ENCODE measurements at regions not wholly inside any gene's neighbourhood (a gene's known extent, or its start where the extent isn't known, plus 50 kb on each side); places are given as distances from the start of the nearest gene placed in this dataset.

DNA sequence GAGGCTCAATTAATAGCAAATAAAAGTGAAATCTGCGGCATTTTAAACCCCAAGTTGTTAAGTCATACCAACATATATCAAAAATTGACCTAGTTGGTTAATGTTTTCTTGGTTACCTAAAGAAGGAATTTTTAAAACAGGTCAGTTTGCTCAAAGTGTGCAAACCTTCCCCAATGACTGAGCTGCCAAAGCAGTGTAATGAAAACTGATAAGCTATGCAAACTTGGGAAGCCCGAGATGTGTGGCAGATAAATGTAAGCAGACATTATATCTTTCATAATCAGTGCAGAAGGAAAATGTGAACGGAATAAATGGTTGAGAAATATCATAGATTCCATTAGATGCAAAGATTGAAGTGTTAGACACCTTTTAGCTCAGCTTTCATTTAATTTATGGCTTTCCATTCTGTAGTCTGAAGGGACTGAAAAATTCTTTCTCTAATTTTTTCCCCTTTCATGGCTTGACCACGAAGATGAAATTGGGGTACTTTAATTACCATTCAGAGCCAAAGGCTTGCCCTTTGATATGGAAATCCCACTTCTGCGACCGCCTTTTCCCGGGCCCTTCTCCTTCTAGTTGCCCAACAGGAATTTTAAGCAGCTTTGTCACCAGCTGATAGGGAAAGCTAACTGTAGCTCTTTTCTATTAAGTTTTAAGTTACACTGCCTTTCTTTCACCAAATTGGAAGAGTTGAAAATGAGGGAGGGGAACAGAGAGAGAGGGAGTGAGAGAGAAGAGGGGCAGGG lies 306.6 kb upstream of the SOX5 start:
- DNase-seq: no peak

GRCh38 chr12:24252602-24253001 lies 303.1 kb upstream of the SOX5 start:
- no peak for DNase-seq

DNA sequence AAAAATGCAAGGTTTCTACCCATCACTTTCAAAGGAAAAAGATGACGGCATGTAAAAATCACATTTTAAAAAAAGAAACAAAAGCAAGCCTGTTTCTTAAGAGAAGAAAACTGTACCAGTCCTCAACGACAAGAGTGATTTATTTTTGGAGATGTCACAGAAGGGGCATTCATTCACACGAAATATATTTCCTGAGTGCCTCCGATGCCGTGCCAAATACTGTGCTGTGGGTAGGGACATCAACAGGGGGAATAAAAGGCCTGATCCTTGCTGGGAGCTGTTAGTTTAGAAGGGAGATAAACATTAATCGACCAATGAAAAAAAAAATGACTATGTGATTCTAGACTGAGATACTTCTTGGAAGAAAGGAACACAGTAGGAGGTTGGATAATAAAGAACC lies 297.5 kb upstream of the SOX5 start:
- DNase-seq: no peak

DNA sequence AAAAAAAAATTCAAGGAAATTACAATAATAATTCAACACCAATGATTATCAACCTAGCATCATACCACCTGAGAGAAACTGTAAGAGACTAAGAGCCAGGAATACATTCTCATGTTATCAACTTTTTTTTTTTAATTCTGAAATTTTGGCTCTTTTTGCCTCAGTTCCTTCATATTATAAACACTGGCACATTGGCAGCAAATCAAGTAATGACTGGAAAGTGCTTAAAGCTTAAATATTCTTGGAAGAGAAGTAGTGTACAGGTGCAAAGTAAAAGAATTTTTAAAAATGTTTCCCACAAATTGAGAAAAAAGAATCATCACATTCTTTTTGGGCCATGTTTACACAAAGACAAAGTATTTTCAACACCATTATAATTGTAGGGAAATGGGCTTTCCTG lies 296.9 kb upstream of the SOX5 start:
- no peak for DNase-seq

DNA sequence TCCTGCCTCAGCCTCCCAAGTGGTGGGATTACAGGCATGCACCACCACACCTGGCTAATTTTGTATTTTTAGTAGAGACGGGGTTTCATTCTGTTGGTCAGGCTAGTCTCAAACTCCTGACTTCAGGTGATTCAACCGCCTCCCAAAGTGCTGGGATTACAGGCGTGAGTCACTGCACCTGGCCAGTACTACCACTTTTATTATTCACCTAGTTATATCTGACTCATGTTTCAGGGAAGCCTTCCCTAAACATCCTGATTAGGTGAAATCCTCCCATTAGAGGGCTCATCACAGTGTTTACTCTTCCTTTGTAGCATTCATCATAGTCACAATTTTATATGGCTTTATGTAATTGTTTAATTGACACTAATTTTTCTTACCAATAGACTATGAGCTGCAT lies 295.3 kb upstream of the SOX5 start:
- DNase-seq: no peak

DNA sequence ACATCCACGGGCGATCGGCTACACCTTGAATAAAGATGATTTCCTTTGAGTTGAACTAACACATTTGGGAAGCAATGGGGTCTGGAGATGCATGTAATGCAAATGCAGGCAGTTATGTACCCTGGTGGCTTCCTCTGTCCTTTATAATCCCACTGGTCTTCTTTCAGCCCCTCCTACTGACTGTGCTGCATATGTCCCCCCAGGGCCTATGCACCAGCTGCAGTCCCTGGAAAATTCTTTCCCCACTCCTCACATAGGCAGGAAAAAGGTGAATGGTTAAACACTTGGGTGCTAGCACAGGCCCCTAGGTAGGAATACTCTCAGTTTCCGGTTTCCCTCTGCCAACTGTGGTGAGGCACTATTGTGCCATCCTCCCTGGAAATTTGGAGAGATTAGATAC lies 294.8 kb upstream of the SOX5 start:
- DNase-seq: no peak

DNA sequence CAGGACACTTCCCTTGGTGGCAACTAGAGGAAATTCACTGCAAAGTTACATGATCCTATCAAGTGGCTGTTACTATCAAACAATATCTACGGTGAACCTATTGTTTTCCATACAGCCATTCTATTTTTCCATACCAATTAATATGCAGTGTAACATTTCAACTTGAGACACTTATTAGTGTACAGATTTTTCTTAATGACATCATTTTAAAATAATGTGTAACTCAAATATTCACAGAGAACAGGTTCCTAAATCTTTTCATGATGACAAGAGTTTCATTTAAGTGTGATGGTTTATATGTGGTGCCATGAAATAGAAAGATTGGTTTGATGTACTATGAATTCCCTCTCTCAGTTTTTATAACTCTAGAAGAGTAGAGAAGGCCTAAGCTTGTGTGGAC lies 291.2 kb upstream of the SOX5 start:
- DNase-seq: no peak

DNA sequence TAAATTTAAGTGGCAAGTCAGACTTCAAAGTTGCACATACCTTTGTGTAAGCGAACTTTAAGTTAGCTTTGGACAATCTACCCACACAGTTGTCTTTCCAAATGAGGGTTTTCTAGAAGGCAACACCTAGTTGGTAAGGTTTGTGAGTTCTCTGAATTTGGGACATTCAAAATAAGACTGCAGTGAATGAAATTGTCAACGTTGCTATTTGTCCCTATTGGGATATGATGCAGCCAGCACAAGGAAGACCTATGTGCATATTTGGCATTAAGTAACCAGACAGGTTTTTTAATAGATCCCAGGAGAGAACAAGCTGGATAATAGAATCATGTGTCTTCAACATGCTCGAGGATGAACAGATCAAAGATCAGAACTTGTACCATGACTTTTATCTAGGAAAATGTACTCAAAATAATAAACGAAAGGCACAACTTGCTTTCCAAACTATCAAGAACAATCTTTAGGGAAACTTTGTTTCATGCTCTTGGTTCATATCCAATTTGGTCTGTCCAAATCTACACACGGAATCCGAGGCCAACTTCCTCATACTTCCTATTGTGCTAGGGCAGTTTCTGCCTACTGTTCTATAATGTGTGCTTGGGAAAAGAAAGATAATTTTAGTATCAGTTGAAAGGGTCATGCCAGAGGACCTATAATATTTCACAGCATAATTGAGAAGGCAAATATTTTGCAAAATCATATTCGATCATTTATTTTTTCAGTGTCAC lies 284.2 kb upstream of the SOX5 start:
- DNase-seq: no peak

DNA sequence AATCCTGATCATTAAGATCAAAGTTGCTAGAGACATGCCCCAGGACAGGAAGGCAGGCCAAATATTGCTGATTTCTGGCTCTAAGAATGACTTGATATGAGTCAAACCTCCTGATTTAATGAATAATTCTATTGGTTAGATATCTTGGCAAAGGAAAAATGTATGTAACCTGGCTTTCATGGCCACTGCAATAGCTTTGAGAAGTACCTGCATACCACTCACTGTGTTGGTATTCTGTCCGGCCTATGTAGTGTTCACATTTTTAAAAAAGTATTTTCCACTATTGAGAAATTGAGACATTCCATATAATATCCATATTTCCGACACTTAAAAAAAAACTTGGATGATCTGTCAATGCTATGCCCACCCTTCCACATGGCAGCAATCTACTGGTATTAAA lies 283.1 kb upstream of the SOX5 start:
- no peak for DNase-seq

- DNase-seq: no peak
Observed at GRCh38 chr12:24231298-24231697, 281.8 kb upstream of the SOX5 start.

DNA sequence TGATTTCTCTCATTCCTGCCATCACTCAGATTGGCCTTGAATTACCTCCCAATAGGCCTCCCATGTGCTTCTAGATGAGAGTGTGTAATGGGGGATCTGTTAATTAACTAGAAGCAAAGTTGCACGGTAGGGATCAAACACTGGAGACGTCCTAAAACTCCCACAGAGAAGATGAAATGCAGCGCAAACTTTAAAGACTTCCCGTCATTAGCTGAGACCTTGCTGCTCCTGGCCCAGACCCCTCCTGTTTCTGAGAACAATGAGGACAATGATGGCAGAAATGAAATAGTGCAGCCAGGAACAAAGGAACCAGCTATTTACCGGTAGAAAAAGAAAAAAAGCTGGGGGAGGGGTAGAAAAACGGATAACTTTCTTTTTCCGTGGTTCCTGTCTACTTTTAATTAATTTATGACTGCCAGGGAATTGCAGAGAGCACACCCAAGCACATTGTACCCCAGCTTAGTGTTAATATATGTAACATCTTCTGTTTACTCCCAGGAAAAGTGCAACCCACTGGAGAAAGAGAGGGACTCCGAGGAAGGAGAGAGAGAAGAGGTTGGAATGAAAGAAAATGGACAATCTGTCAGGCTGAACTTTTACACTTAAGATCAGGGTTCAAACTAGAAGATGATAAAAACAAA lies 280.7 kb upstream of the SOX5 start:
- DNase-seq: no peak

GRCh38 chr12:24229031-24229700 lies 279.7 kb upstream of the SOX5 start:
- no peak for DNase-seq

DNA sequence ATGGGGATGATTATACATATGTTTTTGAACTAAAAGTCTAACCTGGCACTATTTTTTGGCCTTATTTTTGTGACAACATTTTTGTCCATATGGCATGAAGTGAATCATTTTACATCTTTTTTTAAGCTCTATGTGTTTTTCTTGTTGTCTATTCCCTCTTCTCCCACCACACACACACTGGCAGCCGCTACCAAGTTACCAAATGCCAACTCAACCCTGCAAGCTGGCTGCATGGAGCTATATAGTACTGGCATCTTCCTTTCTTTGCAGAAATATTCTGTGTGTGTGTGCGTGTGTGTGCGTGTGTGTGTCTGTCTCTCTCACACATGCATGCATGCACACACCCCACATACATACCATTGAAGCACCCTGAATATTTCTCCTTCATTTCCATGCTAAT lies 278.9 kb upstream of the SOX5 start:
- DNase-seq: no peak

DNA sequence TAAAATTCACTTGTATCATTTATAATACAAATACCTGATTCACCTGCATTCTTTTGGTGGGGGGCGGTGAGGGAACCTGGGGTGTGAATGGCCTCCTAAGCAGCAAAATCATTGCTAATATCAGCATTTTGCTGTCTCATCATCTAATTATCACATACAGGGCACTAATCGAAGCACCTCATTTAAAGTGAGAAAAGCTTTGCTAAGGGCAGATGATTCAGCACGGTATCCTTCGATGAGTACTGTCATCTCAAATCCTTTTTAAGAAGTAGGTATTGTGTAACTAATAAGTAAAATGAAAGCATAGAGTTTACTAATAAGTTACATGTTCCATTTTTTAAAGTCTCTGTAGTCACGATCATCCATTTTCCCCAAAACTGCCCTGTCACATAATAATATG lies 278.1 kb upstream of the SOX5 start:
- DNase-seq: no peak

GRCh38 chr12:24226745-24227350 lies 277.4 kb upstream of the SOX5 start:
- DNase-seq: no peak

DNA sequence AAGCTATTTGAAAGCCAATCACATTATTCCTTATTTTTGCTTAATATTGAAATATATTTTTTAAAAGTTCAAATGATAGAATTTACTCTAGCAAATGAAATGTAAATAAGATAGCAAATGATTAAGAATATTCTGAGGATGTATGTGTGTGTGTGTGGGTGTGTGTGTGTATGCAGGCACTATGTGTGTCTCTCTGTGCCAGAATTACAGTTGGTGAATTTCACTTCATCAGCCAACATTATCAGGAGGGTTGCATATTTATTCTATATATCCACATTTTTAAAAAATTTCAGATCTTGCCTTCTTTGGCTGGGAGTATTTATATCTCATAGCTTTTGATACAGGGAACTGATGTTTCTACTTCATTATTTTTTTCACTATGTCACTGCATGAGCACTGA lies 274.9 kb upstream of the SOX5 start:
- DNase-seq: no peak

DNA sequence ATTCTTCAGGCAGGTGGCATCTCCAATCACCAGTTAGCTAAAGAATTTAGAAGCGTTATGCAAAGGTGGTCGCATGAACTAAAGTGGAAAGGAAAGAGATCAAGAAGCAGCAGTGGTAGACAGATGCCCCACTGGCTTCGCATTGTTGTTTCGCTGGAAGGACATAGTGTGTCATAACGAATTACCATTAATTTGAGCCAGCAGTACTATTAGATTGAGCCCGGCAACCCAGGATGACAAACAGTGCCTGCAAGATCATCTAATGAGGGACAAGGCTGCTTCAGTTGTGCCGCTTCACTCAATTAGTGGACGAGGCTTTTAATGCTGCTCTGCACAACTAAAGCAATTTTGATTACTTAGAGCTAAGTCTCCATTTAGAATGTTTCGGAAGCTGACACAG lies 274.5 kb upstream of the SOX5 start:
- DNase-seq: no peak

- DNase-seq: no peak
Observed at GRCh38 chr12:24222968-24223367, 273.5 kb upstream of the SOX5 start.

GRCh38 chr12:24212496-24212895 lies 263.0 kb upstream of the SOX5 start:
- DNase-seq: no peak

DNA sequence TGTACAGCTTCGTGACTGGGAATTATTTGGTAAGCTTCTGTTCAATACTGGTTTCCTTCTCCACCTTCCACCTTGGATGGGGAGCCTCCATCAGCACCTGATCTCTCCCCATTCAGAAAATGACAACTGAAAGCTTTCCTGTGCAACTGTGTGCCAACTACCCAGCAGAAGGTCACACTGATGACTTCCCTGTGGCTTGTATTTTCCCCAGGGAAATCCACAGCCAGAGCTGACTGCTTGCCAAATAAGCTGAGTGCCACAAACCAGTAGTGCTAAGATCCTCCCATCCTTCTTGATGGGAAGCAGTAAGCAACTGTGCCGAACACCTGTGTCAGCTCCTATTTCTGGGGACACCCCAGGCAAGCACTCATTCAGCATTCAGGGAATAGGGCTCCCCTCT lies 257.2 kb upstream of the SOX5 start:
- no peak for DNase-seq

- DNase-seq: no peak
Observed at GRCh38 chr12:24201258-24201970, 251.9 kb upstream of the SOX5 start.

DNA sequence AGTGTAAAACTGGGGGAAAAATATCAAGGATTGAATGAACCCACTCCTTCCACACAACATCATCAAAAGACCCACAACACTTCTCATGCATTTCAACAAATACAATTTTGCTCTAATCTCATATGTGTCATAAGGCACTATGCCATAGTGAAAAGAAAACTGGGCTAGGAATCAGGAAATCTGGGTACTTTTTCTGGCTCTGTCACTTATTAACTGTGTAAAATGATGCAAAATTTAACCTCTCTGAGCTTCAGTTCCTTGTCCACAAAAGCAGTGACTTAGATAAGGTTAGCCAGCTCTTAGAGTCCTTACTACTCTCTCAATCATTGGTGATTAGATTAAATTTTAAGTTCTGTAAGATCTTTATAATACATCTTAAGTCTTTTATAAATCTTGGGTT lies 250.5 kb upstream of the SOX5 start:
- DNase-seq: no peak
